ENCODE measurements at regions not wholly inside any gene's neighbourhood (a gene's known extent, or its start where the extent isn't known, plus 50 kb on each side); places are given as distances from the start of the nearest gene placed in this dataset.
"Not testable (repeated sequence)": the region's sequence is repeated elsewhere in the genome, so short reads cannot be mapped to it uniquely, and the experiment has no call there.

GRCh38 chr4:45248106-45248505 is 521.8 kb upstream of the GNPDA2 start:
- not testable (repeated sequence) for TF ChIP-seq CTCF, POLR2AphosphoS5 (IDR thresholded peaks at IDR 0.05)
